ENCODE measurements at regions not wholly inside any gene's neighbourhood (a gene's known extent, or its start where the extent isn't known, plus 50 kb on each side); places are given as distances from the start of the nearest gene placed in this dataset.

- Histone ChIP-seq H3K27ac (no peak overlapping the region), H3K4me3 (ENCODE audit: low read depth, low read length) (no peak overlapping the region), H3K27me3 (ENCODE audit: insufficient read depth, low read depth, severe bottlenecking) (no peaks in the 10 kb centered on the region), H3K9me3 (ENCODE audit: severe bottlenecking) (no peaks in the 10 kb centered on the region), H3K36me3 (no peaks in the 10 kb centered on the region)
- no peak for TF ChIP-seq CTCF (IDR thresholded peaks at IDR 0.05; ENCODE audit: low read depth, low read length)
- no peak for DNase-seq
Measured at GRCh38 chr20:57844626-57845596, 135.1 kb upstream of the PMEPA1 start.

- no peaks in the 10 kb centered on the region for H3K27me3 ChIP-seq (ENCODE audit: insufficient read depth, low read depth, severe bottlenecking)
- TF ChIP-seq CTCF (IDR thresholded peaks at IDR 0.05; ENCODE audit: low read depth, low read length) = no peak
- DNase-seq = no peak
Measured at GRCh38 chr20:57843941-57844625, 134.3 kb upstream of the PMEPA1 start.

GRCh38 chr20:57842720-57843119 is 132.9 kb upstream of the PMEPA1 start:
- no peaks in the 10 kb centered on the region for H3K36me3 ChIP-seq
- H3K27me3 ChIP-seq (ENCODE audit: insufficient read depth, low read depth, severe bottlenecking) = no peaks in the 10 kb centered on the region
- no peak for TF ChIP-seq CTCF (IDR thresholded peaks at IDR 0.05; ENCODE audit: low read depth, low read length)
- H3K27ac ChIP-seq = no peak overlapping the region
- no peaks in the 10 kb centered on the region for H3K9me3 ChIP-seq (ENCODE audit: severe bottlenecking)
- H3K4me3 ChIP-seq (ENCODE audit: low read depth, low read length) = no peak overlapping the region
- no peak for DNase-seq

More at GRCh38 chr20:57843941-57844625, 134.3 kb upstream of the PMEPA1 start:
- Histone ChIP-seq H3K36me3 (no peaks in the 10 kb centered on the region), H3K9me3 (ENCODE audit: severe bottlenecking) (no peaks in the 10 kb centered on the region), H3K27ac (no peak overlapping the region), H3K4me3 (ENCODE audit: low read depth, low read length) (no peak overlapping the region)

GRCh38 chr20:57841297-57841866 is 131.6 kb upstream of the PMEPA1 start:
- TF ChIP-seq CTCF (IDR thresholded peaks at IDR 0.05; ENCODE audit: low read depth, low read length) = no peak
- no peak overlapping the region for H3K27ac ChIP-seq
- H3K9me3 ChIP-seq (ENCODE audit: severe bottlenecking) = no peaks in the 10 kb centered on the region
- no peak for DNase-seq
- no peaks in the 10 kb centered on the region for H3K27me3 ChIP-seq (ENCODE audit: insufficient read depth, low read depth, severe bottlenecking)
- H3K4me3 ChIP-seq (ENCODE audit: low read depth, low read length) = no peak overlapping the region
- no peaks in the 10 kb centered on the region for H3K36me3 ChIP-seq

GRCh38 chr20:57840504-57841296 is 130.9 kb upstream of the PMEPA1 start:
- no peaks in the 10 kb centered on the region for H3K9me3 ChIP-seq (ENCODE audit: severe bottlenecking)
- H3K27me3 ChIP-seq (ENCODE audit: insufficient read depth, low read depth, severe bottlenecking) = no peaks in the 10 kb centered on the region
- no peak for DNase-seq
- TF ChIP-seq CTCF (IDR thresholded peaks at IDR 0.05; ENCODE audit: low read depth, low read length) = no peak
- no peak overlapping the region for H3K27ac ChIP-seq
- H3K36me3 ChIP-seq = no peaks in the 10 kb centered on the region
- no peak overlapping the region for H3K4me3 ChIP-seq (ENCODE audit: low read depth, low read length)

Measured in WERI-Rb-1 (cell line).